ENCODE measurements at regions not wholly inside any gene's neighbourhood (a gene's known extent, or its start where the extent isn't known, plus 50 kb on each side); places are given as distances from the start of the nearest gene placed in this dataset.
"Not testable (repeated sequence)": the region's sequence is repeated elsewhere in the genome, so short reads cannot be mapped to it uniquely, and the experiment has no call there.

DNA sequence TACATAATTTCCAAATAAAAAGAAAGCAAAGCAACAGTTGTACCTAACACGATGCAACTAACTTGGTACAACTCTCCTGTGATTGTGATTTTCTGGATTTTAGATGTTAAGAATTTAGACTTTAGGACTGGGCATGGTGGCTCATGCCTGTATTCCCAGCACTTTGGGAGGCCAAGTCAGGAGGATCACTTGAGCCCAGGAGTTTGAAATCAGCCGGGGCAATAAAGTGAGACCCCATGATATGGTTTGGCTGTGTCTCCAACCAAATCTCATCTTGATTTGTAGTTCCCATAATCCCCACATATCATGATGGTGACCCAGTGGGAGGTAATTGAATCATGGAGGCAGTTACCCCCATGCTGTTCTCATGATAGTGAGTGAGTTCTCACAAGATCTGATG, 5285.6 kb upstream of the TPTE start:
- not testable (repeated sequence) for TF ChIP-seq CTCF (IDR thresholded peaks at IDR 0.05; ENCODE audit: low read length); EZH2 (optimal IDR thresholded peaks at IDR 0.05; ENCODE audit: low read depth, low read length); EZH2phosphoT487 (IDR thresholded peaks at IDR 0.05; ENCODE audit: low read length)
